ENCODE measurements at regions not wholly inside any gene's neighbourhood (a gene's known extent, or its start where the extent isn't known, plus 50 kb on each side); places are given as distances from the start of the nearest gene placed in this dataset.

GRCh38 chr1:220356981-220357850 is 85.0 kb upstream of the RAB3GAP2 start:
- no peak for DNase-seq

- DNase-seq: no peak
Observed at GRCh38 chr1:220353229-220354012, 81.2 kb upstream of the RAB3GAP2 start.

GRCh38 chr1:220348211-220348610 is 76.0 kb upstream of the RAB3GAP2 start:
- no peak for DNase-seq

- no peak for DNase-seq
Observed at GRCh38 chr1:220347654-220348175, 75.5 kb upstream of the RAB3GAP2 start.

GRCh38 chr1:220344745-220345144 is 72.5 kb upstream of the RAB3GAP2 start:
- no peak for DNase-seq

- DNase-seq: no peak
Observed at GRCh38 chr1:220342853-220343252, 70.6 kb upstream of the RAB3GAP2 start.

- DNase-seq: no peak
Observed at GRCh38 chr1:220341126-220341525, 68.9 kb upstream of the RAB3GAP2 start.

GRCh38 chr1:220339581-220339980 is 67.3 kb upstream of the RAB3GAP2 start:
- DNase-seq: no peak

GRCh38 chr1:220338759-220339158 is 66.5 kb upstream of the RAB3GAP2 start:
- DNase-seq: no peak

- DNase-seq: no peak
Observed at GRCh38 chr1:220336391-220337031, 64.3 kb upstream of the RAB3GAP2 start.

- no peak for DNase-seq
Observed at GRCh38 chr1:220335668-220336067, 63.4 kb upstream of the RAB3GAP2 start.

- DNase-seq: no peak
Observed at GRCh38 chr1:220331318-220331717, 59.1 kb upstream of the RAB3GAP2 start.

- DNase-seq: no peak
Observed at GRCh38 chr1:220330265-220330664, 58.0 kb upstream of the RAB3GAP2 start.

- no peak for DNase-seq
Observed at GRCh38 chr1:220327106-220327505, 54.9 kb upstream of the RAB3GAP2 start.

GRCh38 chr1:220326578-220326977 is 54.3 kb upstream of the RAB3GAP2 start:
- DNase-seq: no peak

GRCh38 chr1:220325306-220325995 is 53.2 kb upstream of the RAB3GAP2 start:
- no peak for DNase-seq

- no peak for DNase-seq
Observed at GRCh38 chr1:220323717-220324116, 51.5 kb upstream of the RAB3GAP2 start.

- DNase-seq: no peak
Observed at GRCh38 chr1:220322570-220322969, 50.3 kb upstream of the RAB3GAP2 start.
